ENCODE measurements at regions not wholly inside any gene's neighbourhood (a gene's known extent, or its start where the extent isn't known, plus 50 kb on each side); places are given as distances from the start of the nearest gene placed in this dataset.

DNA sequence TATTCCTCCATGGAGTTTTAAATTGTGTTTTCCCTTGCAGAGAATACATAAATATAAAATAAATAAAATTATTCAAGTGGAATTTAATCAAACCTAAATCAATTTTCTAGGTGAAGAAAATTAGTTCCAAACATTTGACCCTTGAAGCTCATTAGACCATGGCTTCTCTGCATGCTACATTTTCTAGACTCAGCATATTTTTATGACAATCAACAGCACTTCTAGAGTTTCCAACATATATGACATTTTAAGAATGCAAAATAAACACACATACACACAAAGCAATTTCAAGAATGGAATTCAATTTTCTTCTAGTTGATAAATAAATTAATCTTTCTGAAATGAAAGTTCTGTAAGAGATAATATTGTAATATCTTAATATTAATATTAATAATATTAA lies 1083.9 kb upstream of the INTU start:
- TF ChIP-seq, protein P1, sequence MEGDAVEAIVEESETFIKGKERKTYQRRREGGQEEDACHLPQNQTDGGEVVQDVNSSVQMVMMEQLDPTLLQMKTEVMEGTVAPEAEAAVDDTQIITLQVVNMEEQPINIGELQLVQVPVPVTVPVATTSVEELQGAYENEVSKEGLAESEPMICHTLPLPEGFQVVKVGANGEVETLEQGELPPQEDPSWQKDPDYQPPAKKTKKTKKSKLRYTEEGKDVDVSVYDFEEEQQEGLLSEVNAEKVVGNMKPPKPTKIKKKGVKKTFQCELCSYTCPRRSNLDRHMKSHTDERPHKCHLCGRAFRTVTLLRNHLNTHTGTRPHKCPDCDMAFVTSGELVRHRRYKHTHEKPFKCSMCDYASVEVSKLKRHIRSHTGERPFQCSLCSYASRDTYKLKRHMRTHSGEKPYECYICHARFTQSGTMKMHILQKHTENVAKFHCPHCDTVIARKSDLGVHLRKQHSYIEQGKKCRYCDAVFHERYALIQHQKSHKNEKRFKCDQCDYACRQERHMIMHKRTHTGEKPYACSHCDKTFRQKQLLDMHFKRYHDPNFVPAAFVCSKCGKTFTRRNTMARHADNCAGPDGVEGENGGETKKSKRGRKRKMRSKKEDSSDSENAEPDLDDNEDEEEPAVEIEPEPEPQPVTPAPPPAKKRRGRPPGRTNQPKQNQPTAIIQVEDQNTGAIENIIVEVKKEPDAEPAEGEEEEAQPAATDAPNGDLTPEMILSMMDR (IDR thresholded peaks at IDR 0.05): no peak
- TF ChIP-seq POLR2A (IDR thresholded peaks at IDR 0.05): no peak
